HFFc6 (cell line): ENCODE measurements at regions not wholly inside any gene's neighbourhood (a gene's known extent, or its start where the extent isn't known, plus 50 kb on each side); places are given as distances from the start of the nearest gene placed in this dataset.

Experiments used
- DNase-seq: peaks from one replicate; pipeline ENCODE4 v3.0.0-alpha.2; 2018
- H3K27ac Mint-ChIP-seq: 2 replicates; pipeline ENCODE4 v1.8.0; 2020; ENCODE audit warnings: mild to moderate bottlenecking, mixed read lengths
- H3K27me3 Mint-ChIP-seq: 2 replicates; pipeline ENCODE4 v1.8.0; 2021; ENCODE audit warnings: mild to moderate bottlenecking, moderate library complexity, mixed read lengths; ENCODE audit not compliant: insufficient read depth
- H3K36me3 Mint-ChIP-seq: 2 replicates; pipeline ENCODE4 v1.8.0; 2021; ENCODE audit warnings: low read depth, mixed read lengths
- H3K4me1 Mint-ChIP-seq: 2 replicates; pipeline ENCODE4 v1.8.0; 2020; ENCODE audit warnings: low read depth, mixed read lengths
- H3K4me3 Mint-ChIP-seq: 2 replicates; pipeline ENCODE4 v1.8.0; 2020; ENCODE audit warnings: mild to moderate bottlenecking, moderate library complexity, mixed read lengths
- H3K9me3 Mint-ChIP-seq: 2 replicates; pipeline ENCODE4 v1.8.0; 2020; ENCODE audit warnings: mild to moderate bottlenecking, mixed read lengths
- CTCF ChIP-seq: fragments of 200-600 bp; sonication (generic); IDR thresholded peaks from 2 replicates; pipeline ENCODE4 v1.5.0; 2021; ENCODE audit warnings: antibody characterized with exemption, mild to moderate bottlenecking

- DNase-seq = no peak
- no peaks in the 10 kb centered on the region for H3K4me1 Mint-ChIP-seq
- peaks cover 35% of the 10 kb centered on the region for H3K9me3 Mint-ChIP-seq
- no peak for TF ChIP-seq CTCF
- H3K27ac Mint-ChIP-seq = no peak overlapping the region
- H3K4me3 Mint-ChIP-seq = no peak overlapping the region
- peaks cover 9% of the 10 kb centered on the region; the same call in 1 of the 2 replicates for H3K36me3 Mint-ChIP-seq
- H3K27me3 Mint-ChIP-seq = no peaks in the 10 kb centered on the region
Measured at GRCh38 chr2:17101596-17101995, 416.6 kb downstream of the RAD51AP2 start.

- no peak for DNase-seq
- TF ChIP-seq CTCF = no peak
- H3K36me3 Mint-ChIP-seq = peaks cover 9% of the 10 kb centered on the region; the same call in 1 of the 2 replicates
- H3K4me1 Mint-ChIP-seq = no peaks in the 10 kb centered on the region
- H3K27ac Mint-ChIP-seq = no peak overlapping the region
- no peaks in the 10 kb centered on the region for H3K27me3 Mint-ChIP-seq
- H3K9me3 Mint-ChIP-seq = peaks cover 30% of the 10 kb centered on the region
- no peak overlapping the region for H3K4me3 Mint-ChIP-seq
Measured at GRCh38 chr2:17101091-17101490, 417.1 kb downstream of the RAD51AP2 start.

- H3K27me3 Mint-ChIP-seq = no peaks in the 10 kb centered on the region
- H3K27ac Mint-ChIP-seq = no peak overlapping the region
- no peak for TF ChIP-seq CTCF
- no peak overlapping the region for H3K4me3 Mint-ChIP-seq
- no peak for DNase-seq
- H3K36me3 Mint-ChIP-seq = 0 out of 2 replicates have a peak, but pooled peaks cover 5% of the 10 kb centered on the region
- H3K9me3 Mint-ChIP-seq = peaks cover 34% of the 10 kb centered on the region
- H3K4me1 Mint-ChIP-seq = no peaks in the 10 kb centered on the region
Measured at GRCh38 chr2:17095340-17095739, 422.9 kb downstream of the RAD51AP2 start.

- DNase-seq = no peak
- no peak for TF ChIP-seq CTCF
- peaks cover 41% of the 10 kb centered on the region for H3K9me3 Mint-ChIP-seq
- no peaks in the 10 kb centered on the region for H3K27me3 Mint-ChIP-seq
- no peaks in the 10 kb centered on the region for H3K4me1 Mint-ChIP-seq
- H3K36me3 Mint-ChIP-seq = 0 out of 2 replicates have a peak, but pooled peaks cover 5% of the 10 kb centered on the region
- no peak overlapping the region for H3K4me3 Mint-ChIP-seq
- H3K27ac Mint-ChIP-seq = no peak overlapping the region
Measured at GRCh38 chr2:17093712-17094111, 424.5 kb downstream of the RAD51AP2 start.

GRCh38 chr2:17086990-17087389 is 421.4 kb upstream of the CYRIA start:
- Mint-ChIP-seq H3K27me3 (no peaks in the 10 kb centered on the region), H3K9me3 (peaks cover 48% of the 10 kb centered on the region), H3K27ac (no peak overlapping the region), H3K36me3 (0 out of 2 replicates have a peak, but pooled peaks cover 5% of the 10 kb centered on the region), H3K4me3 (no peak overlapping the region), H3K4me1 (no peaks in the 10 kb centered on the region)
- TF ChIP-seq CTCF = no peak
- no peak for DNase-seq
